ENCODE measurements at regions not wholly inside any gene's neighbourhood (a gene's known extent, or its start where the extent isn't known, plus 50 kb on each side); places are given as distances from the start of the nearest gene placed in this dataset.

DNA sequence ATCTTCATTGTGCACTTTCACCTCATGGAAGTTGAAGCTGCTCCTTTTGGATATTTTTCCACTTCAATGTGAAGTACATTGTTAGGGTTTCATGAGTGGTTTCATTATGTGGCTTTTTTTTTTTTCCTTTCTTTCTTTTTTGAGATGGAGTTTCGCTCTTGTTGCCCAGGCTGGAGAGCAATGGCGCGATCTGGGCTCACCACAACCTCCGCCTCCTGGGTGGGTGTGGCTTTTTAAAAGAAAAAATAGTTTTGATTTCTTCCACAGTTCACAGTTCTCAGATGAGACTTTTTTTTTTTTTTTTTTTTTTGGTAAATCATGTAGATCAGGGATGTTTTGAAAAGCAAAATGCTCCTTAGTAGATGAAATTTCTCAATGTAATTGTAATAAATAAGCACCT, 652.3 kb upstream of the ANKRD30A start:
- TF ChIP-seq, protein P1, sequence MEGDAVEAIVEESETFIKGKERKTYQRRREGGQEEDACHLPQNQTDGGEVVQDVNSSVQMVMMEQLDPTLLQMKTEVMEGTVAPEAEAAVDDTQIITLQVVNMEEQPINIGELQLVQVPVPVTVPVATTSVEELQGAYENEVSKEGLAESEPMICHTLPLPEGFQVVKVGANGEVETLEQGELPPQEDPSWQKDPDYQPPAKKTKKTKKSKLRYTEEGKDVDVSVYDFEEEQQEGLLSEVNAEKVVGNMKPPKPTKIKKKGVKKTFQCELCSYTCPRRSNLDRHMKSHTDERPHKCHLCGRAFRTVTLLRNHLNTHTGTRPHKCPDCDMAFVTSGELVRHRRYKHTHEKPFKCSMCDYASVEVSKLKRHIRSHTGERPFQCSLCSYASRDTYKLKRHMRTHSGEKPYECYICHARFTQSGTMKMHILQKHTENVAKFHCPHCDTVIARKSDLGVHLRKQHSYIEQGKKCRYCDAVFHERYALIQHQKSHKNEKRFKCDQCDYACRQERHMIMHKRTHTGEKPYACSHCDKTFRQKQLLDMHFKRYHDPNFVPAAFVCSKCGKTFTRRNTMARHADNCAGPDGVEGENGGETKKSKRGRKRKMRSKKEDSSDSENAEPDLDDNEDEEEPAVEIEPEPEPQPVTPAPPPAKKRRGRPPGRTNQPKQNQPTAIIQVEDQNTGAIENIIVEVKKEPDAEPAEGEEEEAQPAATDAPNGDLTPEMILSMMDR (conservative IDR thresholded peaks at IDR 0.05; ENCODE audit: low read depth, low read length) = no peak
- no peak for TF ChIP-seq EZH2 (IDR thresholded peaks at IDR 0.05; ENCODE audit: borderline replicate concordance, low read depth, low read length, poor library complexity, severe bottlenecking)
- no peaks in the 10 kb centered on the region for H3K4me1 ChIP-seq (ENCODE audit: insufficient read depth, low read length, poor library complexity, severe bottlenecking)
- H3K4me3 ChIP-seq (ENCODE audit: low read depth, low read length, poor library complexity, severe bottlenecking) = no peak overlapping the region
- ChIA-PET CTCF (no interaction called here), POLR2A (ENCODE audit: low non-redundant PET) (no interaction called here)
- no peaks in the 10 kb centered on the region for H3K27me3 ChIP-seq (replicated peaks; ENCODE audit: insufficient read depth, low read depth, low read length, poor library complexity)
- no peak overlapping the region for H3K27ac ChIP-seq (ENCODE audit: low read depth, low read length, poor library complexity, severe bottlenecking)
- no peak for DNase-seq (ENCODE audit: low spot score)
- no TSS peak for BruUV-seq (replicated peaks)
- H3K36me3 ChIP-seq (ENCODE audit: insufficient read depth, low read length, poor library complexity, severe bottlenecking) = no peaks in the 10 kb centered on the region
- intact Hi-C loops (cut with micrococcal nuclease; ENCODE audit: unreplicated experiment) = no loop called here
- no peaks in the 10 kb centered on the region for H3K9me3 ChIP-seq (ENCODE audit: low read depth, low read length, poor library complexity, severe bottlenecking)

- DNase-seq (ENCODE audit: low spot score) = no peak
- Histone ChIP-seq H3K27ac (ENCODE audit: low read depth, low read length, poor library complexity, severe bottlenecking) (no peak overlapping the region), H3K36me3 (ENCODE audit: insufficient read depth, low read length, poor library complexity, severe bottlenecking) (no peaks in the 10 kb centered on the region), H3K4me1 (ENCODE audit: insufficient read depth, low read length, poor library complexity, severe bottlenecking) (no peaks in the 10 kb centered on the region), H3K9me3 (ENCODE audit: low read depth, low read length, poor library complexity, severe bottlenecking) (no peaks in the 10 kb centered on the region), H3K27me3 (replicated peaks; ENCODE audit: insufficient read depth, low read depth, low read length, poor library complexity) (no peaks in the 10 kb centered on the region), H3K4me3 (ENCODE audit: low read depth, low read length, poor library complexity, severe bottlenecking) (no peak overlapping the region)
- ChIA-PET CTCF (no interaction called here), POLR2A (ENCODE audit: low non-redundant PET) (no interaction called here)
- intact Hi-C loops (cut with micrococcal nuclease; ENCODE audit: unreplicated experiment) = no loop called here
- no TSS peak for BruUV-seq (replicated peaks)
- TF ChIP-seq, protein P1 (conservative IDR thresholded peaks at IDR 0.05; ENCODE audit: low read depth, low read length) = no peak
- TF ChIP-seq EZH2 (IDR thresholded peaks at IDR 0.05; ENCODE audit: borderline replicate concordance, low read depth, low read length, poor library complexity, severe bottlenecking) = no peak
Measured at GRCh38 chr10:36469585-36469984, 655.8 kb upstream of the ANKRD30A start.

- no peaks in the 10 kb centered on the region for H3K36me3 ChIP-seq (ENCODE audit: insufficient read depth, low read length, poor library complexity, severe bottlenecking)
- CTCF ChIA-PET = no interaction called here
- intact Hi-C loops (cut with micrococcal nuclease; ENCODE audit: unreplicated experiment) = no loop called here
- TF ChIP-seq, protein P1 (conservative IDR thresholded peaks at IDR 0.05; ENCODE audit: low read depth, low read length) = no peak
- no peak for TF ChIP-seq EZH2 (IDR thresholded peaks at IDR 0.05; ENCODE audit: borderline replicate concordance, low read depth, low read length, poor library complexity, severe bottlenecking)
- H3K9me3 ChIP-seq (ENCODE audit: low read depth, low read length, poor library complexity, severe bottlenecking) = no peaks in the 10 kb centered on the region
- H3K27ac ChIP-seq (ENCODE audit: low read depth, low read length, poor library complexity, severe bottlenecking) = no peak overlapping the region
- H3K4me1 ChIP-seq (ENCODE audit: insufficient read depth, low read length, poor library complexity, severe bottlenecking) = no peaks in the 10 kb centered on the region
- DNase-seq (ENCODE audit: low spot score) = no peak
- BruUV-seq (replicated peaks) = no TSS peak
- H3K4me3 ChIP-seq (ENCODE audit: low read depth, low read length, poor library complexity, severe bottlenecking) = no peak overlapping the region
- POLR2A ChIA-PET (ENCODE audit: low non-redundant PET) = no interaction called here
- no peaks in the 10 kb centered on the region for H3K27me3 ChIP-seq (replicated peaks; ENCODE audit: insufficient read depth, low read depth, low read length, poor library complexity)
Measured at GRCh38 chr10:36468620-36469019, 656.8 kb upstream of the ANKRD30A start.

Data from A673 (cell line).